Activated T-helper 17 cell treated with anti-CD3 and anti-CD28 coated beads, Interleukin-2, amount 50 U/mL, for 72 hours (primary cell): ENCODE measurements at regions not wholly inside any gene's neighbourhood (a gene's known extent, or its start where the extent isn't known, plus 50 kb on each side); places are given as distances from the start of the nearest gene placed in this dataset.
"Not testable (repeated sequence)": the region's sequence is repeated elsewhere in the genome, so short reads cannot be mapped to it uniquely, and the experiment has no call there.

ENCODE experiments used
- ATAC-seq: fragments of 150-1000 bp; cut with Tn5 transposase; replicated peaks from 2 replicates; pipeline ENCODE4 v1.10.0; 2021; ENCODE audit warnings: mild to moderate bottlenecking, moderate library complexity
- H3K27ac Mint-ChIP-seq: one replicate; pipeline ENCODE4 v1.8.0; 2022; ENCODE audit warnings: mixed read lengths
- H3K27me3 Mint-ChIP-seq: one replicate; pipeline ENCODE4 v1.8.0; 2022; ENCODE audit warnings: mixed read lengths
- H3K36me3 Mint-ChIP-seq: one replicate; pipeline ENCODE4 v1.8.0; 2022; ENCODE audit warnings: low read depth, mild to moderate bottlenecking, mixed read lengths
- H3K4me1 Mint-ChIP-seq: one replicate; pipeline ENCODE4 v1.8.0; 2022; ENCODE audit warnings: mixed read lengths
- H3K4me3 Mint-ChIP-seq: one replicate; pipeline ENCODE4 v1.8.0; 2022; ENCODE audit warnings: mild to moderate bottlenecking, mixed read lengths
- H3K9me3 Mint-ChIP-seq: one replicate; pipeline ENCODE4 v1.8.0; 2022; ENCODE audit warnings: mixed read lengths

- not testable (repeated sequence) for H3K36me3 Mint-ChIP-seq, H3K27ac Mint-ChIP-seq, H3K9me3 Mint-ChIP-seq, H3K4me1 Mint-ChIP-seq, H3K27me3 Mint-ChIP-seq, ATAC-seq, H3K4me3 Mint-ChIP-seq
These were observed 657.8 kb downstream of the TRIML1 start for GRCh38 chr4:188797011-188797410.

GRCh38 chr4:188804861-188805260 lies 665.6 kb downstream of the TRIML1 start:
- Mint-ChIP-seq H3K27me3 (no peaks in the 10 kb centered on the region), H3K36me3 (no peaks in the 10 kb centered on the region), H3K9me3 (peaks cover 6% of the 10 kb centered on the region), H3K4me1 (no peaks in the 10 kb centered on the region), H3K27ac (no peak overlapping the region), H3K4me3 (no peak overlapping the region)
- ATAC-seq = no peak

- H3K9me3 Mint-ChIP-seq = peaks cover 3% of the 10 kb centered on the region
- H3K36me3 Mint-ChIP-seq = no peaks in the 10 kb centered on the region
- no peaks in the 10 kb centered on the region for H3K4me1 Mint-ChIP-seq
- no peaks in the 10 kb centered on the region for H3K27me3 Mint-ChIP-seq
- no peak for ATAC-seq
- H3K27ac Mint-ChIP-seq = no peak overlapping the region
- no peak overlapping the region for H3K4me3 Mint-ChIP-seq
These were observed 671.9 kb downstream of the TRIML1 start for GRCh38 chr4:188811121-188811520.

- no peak for ATAC-seq
- no peaks in the 10 kb centered on the region for H3K4me1 Mint-ChIP-seq
- no peak overlapping the region for H3K4me3 Mint-ChIP-seq
- no peak overlapping the region for H3K27ac Mint-ChIP-seq
- H3K27me3 Mint-ChIP-seq = no peaks in the 10 kb centered on the region
- no peaks in the 10 kb centered on the region for H3K36me3 Mint-ChIP-seq
- H3K9me3 Mint-ChIP-seq = peaks cover 6% of the 10 kb centered on the region
These were observed 673.4 kb downstream of the TRIML1 start for GRCh38 chr4:188812644-188813043.

DNA sequence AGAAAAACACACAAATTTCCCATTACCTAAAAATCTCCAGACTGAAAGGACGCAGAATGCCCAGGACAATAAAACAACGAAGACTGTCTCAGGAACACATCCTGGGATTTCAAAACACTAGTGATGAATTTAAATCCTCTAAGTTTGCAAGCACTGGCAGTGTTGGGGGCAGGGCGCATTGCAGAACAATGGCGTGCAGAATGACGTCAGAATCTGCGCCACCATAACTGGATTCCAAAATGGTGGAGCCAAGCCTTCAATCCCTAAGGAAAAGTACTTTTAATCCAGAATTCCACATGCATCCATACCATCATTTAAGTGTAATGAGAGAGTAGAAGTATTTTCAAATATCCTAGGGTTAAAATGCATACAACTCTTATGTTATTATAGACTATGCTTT lies 679.1 kb downstream of the TRIML1 start:
- no peaks in the 10 kb centered on the region for H3K4me1 Mint-ChIP-seq
- H3K27ac Mint-ChIP-seq = no peak overlapping the region
- H3K36me3 Mint-ChIP-seq = no peaks in the 10 kb centered on the region
- peaks cover 3% of the 10 kb centered on the region for H3K9me3 Mint-ChIP-seq
- no peak for ATAC-seq
- H3K27me3 Mint-ChIP-seq = no peaks in the 10 kb centered on the region
- no peak overlapping the region for H3K4me3 Mint-ChIP-seq

GRCh38 chr4:188819233-188819632 lies 680.0 kb downstream of the TRIML1 start:
- Mint-ChIP-seq H3K4me3 (no peak overlapping the region), H3K27ac (no peak overlapping the region), H3K27me3 (no peaks in the 10 kb centered on the region), H3K4me1 (no peaks in the 10 kb centered on the region), H3K36me3 (no peaks in the 10 kb centered on the region), H3K9me3 (peaks cover 3% of the 10 kb centered on the region)
- no peak for ATAC-seq

DNA sequence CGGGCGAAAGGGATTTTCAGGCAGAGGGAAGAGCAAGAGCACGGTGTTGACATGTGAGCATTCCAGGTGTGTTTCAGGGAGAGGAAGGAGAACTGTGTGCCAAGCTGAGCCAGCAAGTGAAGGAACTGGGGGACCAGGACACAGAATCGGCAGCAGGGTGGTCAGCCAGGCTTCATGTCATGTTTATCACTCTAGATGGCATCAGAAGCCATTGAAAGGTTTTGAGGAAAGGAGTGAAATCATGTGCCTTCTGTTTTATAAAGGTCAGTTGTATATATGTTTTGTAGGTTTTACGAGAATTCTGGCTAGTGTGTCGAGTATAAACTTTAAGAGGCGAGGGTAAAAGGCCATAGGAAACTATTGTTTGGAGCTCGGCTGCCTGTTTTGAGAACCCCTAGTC lies 682.3 kb downstream of the TRIML1 start:
- H3K9me3 Mint-ChIP-seq = peaks cover 3% of the 10 kb centered on the region
- no peaks in the 10 kb centered on the region for H3K4me1 Mint-ChIP-seq
- no peak overlapping the region for H3K4me3 Mint-ChIP-seq
- H3K27me3 Mint-ChIP-seq = no peaks in the 10 kb centered on the region
- H3K36me3 Mint-ChIP-seq = no peaks in the 10 kb centered on the region
- ATAC-seq = no peak
- no peak overlapping the region for H3K27ac Mint-ChIP-seq

DNA sequence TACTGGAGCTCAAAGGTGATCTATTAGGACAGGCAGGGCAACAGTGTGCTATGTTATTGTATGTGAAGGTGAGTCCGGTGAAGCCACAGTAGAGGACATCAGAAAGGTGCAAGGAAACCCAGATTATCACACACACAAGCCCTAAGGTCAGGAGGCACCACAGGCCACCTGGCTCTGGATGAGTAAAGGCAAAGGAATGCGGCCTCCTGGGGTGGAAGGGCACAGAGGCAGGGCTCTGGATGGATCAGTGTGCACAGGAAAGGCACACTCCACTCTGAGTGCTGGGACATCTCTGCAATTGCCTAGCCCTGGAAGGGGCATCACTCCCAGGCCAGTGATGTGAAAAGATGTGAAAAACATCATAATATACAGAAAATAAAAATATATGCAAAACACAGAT lies 683.5 kb downstream of the TRIML1 start:
- Mint-ChIP-seq H3K27me3 (no peaks in the 10 kb centered on the region), H3K4me1 (no peaks in the 10 kb centered on the region), H3K27ac (no peak overlapping the region), H3K36me3 (no peaks in the 10 kb centered on the region), H3K4me3 (no peak overlapping the region), H3K9me3 (no peaks in the 10 kb centered on the region)
- no peak for ATAC-seq

- Mint-ChIP-seq H3K27me3 (no peaks in the 10 kb centered on the region), H3K9me3 (peaks cover 9% of the 10 kb centered on the region), H3K36me3 (no peaks in the 10 kb centered on the region), H3K4me1 (no peaks in the 10 kb centered on the region), H3K4me3 (no peak overlapping the region), H3K27ac (no peak overlapping the region)
- no peak for ATAC-seq
These were observed 685.3 kb downstream of the TRIML1 start for GRCh38 chr4:188824553-188824952.

- H3K4me3 Mint-ChIP-seq = no peak overlapping the region
- no peak overlapping the region for H3K27ac Mint-ChIP-seq
- no peak for ATAC-seq
- peaks cover 9% of the 10 kb centered on the region for H3K9me3 Mint-ChIP-seq
- no peaks in the 10 kb centered on the region for H3K4me1 Mint-ChIP-seq
- H3K36me3 Mint-ChIP-seq = no peaks in the 10 kb centered on the region
- H3K27me3 Mint-ChIP-seq = no peaks in the 10 kb centered on the region
These were observed 687.2 kb downstream of the TRIML1 start for GRCh38 chr4:188826393-188826792.

GRCh38 chr4:188839704-188840103 lies 700.5 kb downstream of the TRIML1 start:
- Mint-ChIP-seq H3K27ac (no peak overlapping the region), H3K4me3 (no peak overlapping the region), H3K36me3 (no peaks in the 10 kb centered on the region), H3K9me3 (peaks cover 14% of the 10 kb centered on the region), H3K27me3 (no peaks in the 10 kb centered on the region), H3K4me1 (no peaks in the 10 kb centered on the region)
- ATAC-seq = no peak

GRCh38 chr4:188841523-188841922 lies 702.3 kb downstream of the TRIML1 start:
- no peak for ATAC-seq
- no peak overlapping the region for H3K4me3 Mint-ChIP-seq
- no peaks in the 10 kb centered on the region for H3K27me3 Mint-ChIP-seq
- no peaks in the 10 kb centered on the region for H3K4me1 Mint-ChIP-seq
- H3K9me3 Mint-ChIP-seq = peaks cover 25% of the 10 kb centered on the region
- no peaks in the 10 kb centered on the region for H3K36me3 Mint-ChIP-seq
- no peak overlapping the region for H3K27ac Mint-ChIP-seq

DNA sequence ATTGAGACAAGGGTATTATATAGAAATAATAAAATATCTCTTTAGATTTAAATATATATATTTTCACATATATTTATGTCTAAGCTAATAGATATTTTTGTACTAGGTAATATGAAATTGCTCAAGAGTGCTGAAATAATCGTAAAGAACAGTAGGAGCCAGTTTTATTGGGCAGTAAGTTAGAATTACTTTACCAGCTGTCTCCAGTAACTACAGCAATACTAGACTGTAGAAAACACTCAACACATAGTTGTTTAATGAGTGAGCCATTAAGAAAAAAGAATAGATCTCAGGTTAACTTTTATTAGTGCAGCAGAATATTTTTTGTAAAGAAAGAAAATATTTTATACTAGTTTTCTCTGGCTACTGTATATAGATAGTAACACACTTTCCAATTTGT lies 715.2 kb downstream of the TRIML1 start:
- no peak overlapping the region for H3K4me3 Mint-ChIP-seq
- no peaks in the 10 kb centered on the region for H3K4me1 Mint-ChIP-seq
- H3K27ac Mint-ChIP-seq = no peak overlapping the region
- H3K27me3 Mint-ChIP-seq = no peaks in the 10 kb centered on the region
- H3K36me3 Mint-ChIP-seq = no peaks in the 10 kb centered on the region
- ATAC-seq = no peak
- peaks cover 7% of the 10 kb centered on the region for H3K9me3 Mint-ChIP-seq

GRCh38 chr4:188858696-188859095 lies 719.5 kb downstream of the TRIML1 start:
- Mint-ChIP-seq H3K4me1 (no peaks in the 10 kb centered on the region), H3K36me3 (no peaks in the 10 kb centered on the region)

DNA sequence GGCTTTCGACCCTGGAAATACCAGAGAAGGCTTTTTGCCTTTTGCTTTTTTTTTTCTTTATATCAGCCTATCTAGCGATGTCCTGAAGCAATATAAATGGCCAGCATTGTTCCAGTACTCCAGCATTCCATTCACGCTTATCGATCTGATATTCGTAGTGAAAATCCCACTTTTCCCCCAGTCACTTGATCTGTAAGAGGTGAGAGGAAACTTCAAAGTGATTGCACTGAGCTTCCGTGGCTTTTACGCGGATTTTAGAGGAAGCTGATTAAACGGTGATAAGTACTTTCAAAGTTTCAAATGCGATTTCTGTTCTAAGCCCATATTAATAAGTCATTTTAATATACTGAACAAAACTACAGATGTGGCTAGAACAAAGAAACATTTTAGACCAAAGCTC lies 725.5 kb downstream of the TRIML1 start:
- ATAC-seq = no peak
- H3K4me1 Mint-ChIP-seq = no peaks in the 10 kb centered on the region
- H3K27ac Mint-ChIP-seq = no peak overlapping the region
- peaks cover 22% of the 10 kb centered on the region for H3K9me3 Mint-ChIP-seq
- no peak overlapping the region for H3K4me3 Mint-ChIP-seq
- no peaks in the 10 kb centered on the region for H3K36me3 Mint-ChIP-seq
- no peaks in the 10 kb centered on the region for H3K27me3 Mint-ChIP-seq

More at GRCh38 chr4:188858696-188859095, 719.5 kb downstream of the TRIML1 start:
- Mint-ChIP-seq H3K27ac (no peak overlapping the region), H3K4me3 (no peak overlapping the region), H3K9me3 (peaks cover 8% of the 10 kb centered on the region), H3K27me3 (no peaks in the 10 kb centered on the region)
- no peak for ATAC-seq

- no peaks in the 10 kb centered on the region for H3K4me1 Mint-ChIP-seq
- H3K27ac Mint-ChIP-seq = no peak overlapping the region
- H3K9me3 Mint-ChIP-seq = peaks cover 23% of the 10 kb centered on the region
- no peaks in the 10 kb centered on the region for H3K27me3 Mint-ChIP-seq
- no peak for ATAC-seq
- H3K4me3 Mint-ChIP-seq = no peak overlapping the region
- H3K36me3 Mint-ChIP-seq = no peaks in the 10 kb centered on the region
These were observed 728.6 kb downstream of the TRIML1 start for GRCh38 chr4:188867796-188868195.
